HPDE6-E6E7 (cell line): ENCODE measurements at regions not wholly inside any gene's neighbourhood (a gene's known extent, or its start where the extent isn't known, plus 50 kb on each side); places are given as distances from the start of the nearest gene placed in this dataset.

ENCODE experiments used
- DNase-seq: peaks from one replicate; pipeline ENCODE4 v3.0.0; 2011; ENCODE audit warnings: missing footprints; ENCODE audit errors: extremely low spot score

GRCh38 chr6:113449051-113449450 is 408.1 kb upstream of the MARCKS start:
- DNase-seq, result peak; percentile 16

GRCh38 chr6:113450061-113450465 is 407.1 kb upstream of the MARCKS start:
- DNase-seq, result no peak

- DNase-seq, result no peak
These were observed 406.1 kb upstream of the MARCKS start for GRCh38 chr6:113451049-113451448.

- DNase-seq, result no peak
These were observed 399.9 kb upstream of the MARCKS start for GRCh38 chr6:113457198-113457597.

GRCh38 chr6:113457751-113458150 is 399.4 kb upstream of the MARCKS start:
- no peak for DNase-seq

- DNase-seq, result no peak
These were observed 398.7 kb upstream of the MARCKS start for GRCh38 chr6:113458368-113459010.

GRCh38 chr6:113461153-113461932 is 395.8 kb upstream of the MARCKS start:
- DNase-seq, result no peak

- DNase-seq, result no peak
These were observed 392.6 kb upstream of the MARCKS start for GRCh38 chr6:113464536-113464935.

- DNase-seq, result peak; percentile 52
These were observed 392.2 kb upstream of the MARCKS start for GRCh38 chr6:113464960-113465359.

- no peak for DNase-seq
These were observed 390.6 kb upstream of the MARCKS start for GRCh38 chr6:113466526-113466925.

GRCh38 chr6:113475392-113475791 is 381.8 kb upstream of the MARCKS start:
- no peak for DNase-seq

- no peak for DNase-seq
These were observed 380.0 kb upstream of the MARCKS start for GRCh38 chr6:113476937-113477839.

GRCh38 chr6:113480616-113481015 is 376.5 kb upstream of the MARCKS start:
- DNase-seq, result no peak

- no peak for DNase-seq
These were observed 375.7 kb upstream of the MARCKS start for GRCh38 chr6:113481458-113481857.

GRCh38 chr6:113481910-113482309 is 375.2 kb upstream of the MARCKS start:
- no peak for DNase-seq

- DNase-seq, result no peak
These were observed 374.4 kb upstream of the MARCKS start for GRCh38 chr6:113482771-113483170.

- no peak for DNase-seq
These were observed 370.9 kb upstream of the MARCKS start for GRCh38 chr6:113486199-113486598.

- DNase-seq, result no peak
These were observed 369.6 kb upstream of the MARCKS start for GRCh38 chr6:113487489-113488058.

- no peak for DNase-seq
These were observed 369.1 kb upstream of the MARCKS start for GRCh38 chr6:113488061-113488460.

- DNase-seq, result no peak
These were observed 368.1 kb upstream of the MARCKS start for GRCh38 chr6:113488812-113489685.
